ACC112 (cell line): ENCODE measurements at regions not wholly inside any gene's neighbourhood (a gene's known extent, or its start where the extent isn't known, plus 50 kb on each side); places are given as distances from the start of the nearest gene placed in this dataset.
A peak's percentile ranks its signal among the peaks of the same experiment; 100 is the strongest.
"Not testable (repeated sequence)": the region's sequence is repeated elsewhere in the genome, so short reads cannot be mapped to it uniquely, and the experiment has no call there.

Experiments
- H2AFZ ChIP-seq: fragments of 200-600 bp; sonication (generic); one replicate; pipeline ENCODE4 v1.6.0; 2017; ENCODE audit warnings: antibody characterized with exemption, low read length; ENCODE audit not compliant: unreplicated experiment
- H3K27ac ChIP-seq: fragments of 200-600 bp; sonication (generic); 2 replicates; pipeline ENCODE4 v1.5.1; 2014; ENCODE audit warnings: low read depth, mild to moderate bottlenecking, antibody characterized with exemption, low read length, moderate library complexity
- H3K27me3 ChIP-seq: fragments of 200-600 bp; sonication (generic); 2 replicates; pipeline ENCODE4 v1.6.1; 2014; ENCODE audit warnings: mild to moderate bottlenecking, antibody characterized with exemption, low read length, moderate library complexity, mixed read lengths; ENCODE audit not compliant: insufficient read depth
- H3K36me3 ChIP-seq: fragments of 200-600 bp; sonication (generic); 2 replicates; pipeline ENCODE4 v1.6.1; 2016; ENCODE audit warnings: mild to moderate bottlenecking, antibody characterized with exemption, low read length, moderate library complexity, mixed read lengths; ENCODE audit not compliant: insufficient read depth
- H3K4me1 ChIP-seq: fragments of 200-600 bp; sonication (generic); one replicate; pipeline ENCODE4 v1.6.1; 2016; ENCODE audit warnings: low read length, mixed read lengths; ENCODE audit not compliant: insufficient read depth, unreplicated experiment, control insufficient read depth
- H3K4me3 ChIP-seq: fragments of 200-600 bp; sonication (generic); 2 replicates; pipeline ENCODE4 v1.5.1; 2014; ENCODE audit warnings: mild to moderate bottlenecking, low read depth, low read length
- H3K79me2 ChIP-seq: fragments of 200-600 bp; sonication (generic); one replicate; pipeline ENCODE4 v1.6.0; 2016; ENCODE audit warnings: low read length; ENCODE audit not compliant: control insufficient read depth, unreplicated experiment, insufficient read depth

DNA sequence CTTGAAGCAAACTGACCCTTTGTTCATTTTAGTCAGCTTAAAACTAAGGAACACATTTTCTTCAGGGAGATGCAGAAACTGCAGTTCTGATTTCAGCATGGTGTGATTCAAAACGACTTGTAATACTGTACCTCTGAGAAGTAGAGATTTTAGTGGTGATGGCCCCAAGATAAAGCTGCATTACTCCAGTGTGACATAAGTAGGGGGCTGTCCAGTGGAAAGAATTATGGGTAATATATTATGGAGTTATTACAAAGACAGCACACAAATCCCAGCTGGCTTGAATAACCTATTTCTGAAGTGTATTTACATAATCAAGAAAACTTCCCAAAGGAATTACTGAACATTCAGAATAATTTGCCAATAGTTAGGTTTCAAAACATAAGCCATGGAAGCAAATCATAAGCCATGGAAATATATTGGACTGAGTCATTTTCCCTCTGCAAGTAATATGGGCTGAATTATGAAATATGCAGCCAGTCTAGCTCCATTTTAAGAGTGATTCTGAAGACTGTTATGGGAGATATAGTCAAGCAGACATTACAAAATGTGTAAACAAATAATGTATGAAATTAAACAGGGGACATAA is 133.7 kb upstream of the FBXL17 start:
- Histone ChIP-seq H3K4me1 (no peaks in the 10 kb centered on the region), H3K27me3 (peaks cover 19% of the 10 kb centered on the region), H3K27ac (no peak overlapping the region), H3K79me2 (no peaks in the 10 kb centered on the region), H3K36me3 (no peaks in the 10 kb centered on the region), H2AFZ (no peak overlapping the region), H3K4me3 (no peak overlapping the region)

DNA sequence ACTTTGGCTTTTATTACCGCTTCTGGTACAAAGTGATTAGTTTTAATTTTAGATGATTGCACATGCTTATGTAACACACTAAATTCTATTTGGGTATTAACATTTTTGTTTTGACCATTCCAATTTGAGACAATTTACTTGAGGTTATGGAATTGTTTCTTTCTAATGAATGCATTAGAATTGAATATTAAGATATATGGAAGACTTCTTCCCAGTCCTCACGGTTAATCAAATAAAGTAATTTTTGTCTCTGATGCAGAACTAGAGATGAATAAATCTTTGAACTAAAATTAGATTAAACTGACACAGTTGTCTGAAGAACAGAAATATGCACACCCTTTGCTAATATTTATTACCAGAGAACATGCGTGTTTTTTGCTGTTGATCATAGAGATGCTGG is 127.1 kb upstream of the FBXL17 start:
- Histone ChIP-seq H3K27ac (no peak overlapping the region), H3K4me3 (no peak overlapping the region), H3K79me2 (no peaks in the 10 kb centered on the region), H3K4me1 (no peaks in the 10 kb centered on the region), H3K36me3 (no peaks in the 10 kb centered on the region), H2AFZ (no peak overlapping the region), H3K27me3 (peaks cover 57% of the 10 kb centered on the region)

- H3K4me1 ChIP-seq = no peaks in the 10 kb centered on the region
These were observed 125.7 kb upstream of the FBXL17 start for GRCh38 chr5:108507631-108508030.

DNA sequence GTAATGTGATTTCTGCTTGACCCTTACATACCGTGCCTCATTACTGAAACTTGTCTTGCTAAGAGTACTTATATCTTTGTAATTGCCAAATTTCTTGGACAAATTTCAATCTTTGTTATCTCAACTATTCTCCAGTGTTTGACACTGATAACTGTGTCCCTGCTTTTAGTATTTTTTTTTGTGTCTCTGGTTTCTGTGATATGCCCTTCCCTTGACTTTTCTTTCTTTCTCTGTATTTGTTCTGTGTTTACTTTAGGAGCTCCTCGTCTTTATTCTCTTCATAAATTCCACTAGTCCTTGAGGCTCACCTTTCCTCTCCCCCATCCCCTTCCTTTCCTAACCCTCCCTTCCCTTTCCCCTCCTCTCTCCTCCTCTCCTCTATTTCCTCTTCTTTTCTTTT is 123.7 kb upstream of the FBXL17 start:
- Histone ChIP-seq H3K79me2 (no peaks in the 10 kb centered on the region), H3K27me3 (peaks cover 47% of the 10 kb centered on the region), H3K4me1 (no peaks in the 10 kb centered on the region), H3K36me3 (no peaks in the 10 kb centered on the region), H2AFZ (no peak overlapping the region), H3K4me3 (no peak overlapping the region), H3K27ac (no peak overlapping the region)

More at GRCh38 chr5:108507631-108508030, 125.7 kb upstream of the FBXL17 start:
- Histone ChIP-seq H3K27me3 (peaks cover 56% of the 10 kb centered on the region), H3K27ac (no peak overlapping the region), H2AFZ (no peak overlapping the region), H3K79me2 (no peaks in the 10 kb centered on the region), H3K36me3 (no peaks in the 10 kb centered on the region), H3K4me3 (no peak overlapping the region)

- Histone ChIP-seq H3K27me3 (peaks cover 43% of the 10 kb centered on the region), H3K27ac (no peak overlapping the region), H3K79me2 (no peaks in the 10 kb centered on the region), H2AFZ (no peak overlapping the region), H3K4me1 (no peaks in the 10 kb centered on the region), H3K36me3 (no peaks in the 10 kb centered on the region), H3K4me3 (no peak overlapping the region)
These were observed 123.1 kb upstream of the FBXL17 start for GRCh38 chr5:108504974-108505373.

DNA sequence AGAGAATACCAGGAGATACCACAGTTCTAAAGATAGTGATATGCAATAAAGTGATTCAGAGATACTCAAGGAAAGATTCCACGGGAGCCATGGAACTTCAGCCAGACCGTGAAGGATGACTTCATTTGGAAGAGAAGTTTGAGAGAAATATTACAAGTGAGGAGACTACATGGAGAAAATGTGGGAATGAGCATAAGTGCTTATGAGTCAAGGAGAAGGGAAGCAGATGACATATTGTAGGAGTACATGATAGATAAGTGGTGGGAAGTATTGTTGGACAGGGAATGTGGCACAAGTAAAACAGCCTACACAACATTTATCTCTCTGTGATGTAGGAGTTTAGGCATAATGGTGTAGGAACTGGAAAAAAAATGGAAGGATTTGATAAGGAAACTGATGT is 122.1 kb upstream of the FBXL17 start:
- Histone ChIP-seq H3K27me3 (peaks cover 47% of the 10 kb centered on the region), H3K4me3 (no peak overlapping the region), H3K36me3 (no peaks in the 10 kb centered on the region), H2AFZ (no peak overlapping the region), H3K27ac (no peak overlapping the region), H3K79me2 (no peaks in the 10 kb centered on the region), H3K4me1 (no peaks in the 10 kb centered on the region)

- not testable (repeated sequence) for H3K36me3 ChIP-seq, H2AFZ ChIP-seq
- H3K27me3 ChIP-seq = peaks cover 15% of the 10 kb centered on the region
These were observed 113.7 kb upstream of the FBXL17 start for GRCh38 chr5:108495615-108496014.

DNA sequence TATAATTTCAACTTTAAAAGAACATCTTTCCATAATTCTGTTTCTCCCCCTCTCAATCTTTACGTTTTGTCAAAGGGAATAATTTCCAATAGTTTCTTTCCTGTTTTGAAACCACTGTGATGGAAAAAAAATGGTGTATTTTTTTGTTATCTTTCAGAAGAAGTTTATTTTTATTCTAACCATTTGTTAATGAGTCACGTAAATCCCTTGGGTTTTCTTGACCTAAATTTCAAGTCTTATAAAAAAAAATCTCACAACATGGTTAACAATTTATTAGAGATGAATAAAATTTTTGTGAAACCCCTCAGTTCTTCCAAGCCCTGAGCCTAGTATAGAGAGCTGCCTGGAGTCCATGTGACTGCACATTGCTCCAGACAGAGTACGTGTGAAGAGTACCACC is 106.1 kb upstream of the FBXL17 start:
- H3K4me1 ChIP-seq = no peaks in the 10 kb centered on the region
- no peaks in the 10 kb centered on the region for H3K79me2 ChIP-seq
- no peak overlapping the region for H3K4me3 ChIP-seq
- H3K27me3 ChIP-seq = peaks cover 34% of the 10 kb centered on the region
- no peak overlapping the region for H3K27ac ChIP-seq
- no peak overlapping the region for H2AFZ ChIP-seq
- no peaks in the 10 kb centered on the region for H3K36me3 ChIP-seq

More at GRCh38 chr5:108495615-108496014, 113.7 kb upstream of the FBXL17 start:
- not testable (repeated sequence) for H3K4me1 ChIP-seq, H3K27ac ChIP-seq, H3K4me3 ChIP-seq, H3K79me2 ChIP-seq

- Histone ChIP-seq H3K27me3 (peaks cover 15% of the 10 kb centered on the region), H3K36me3 (no peaks in the 10 kb centered on the region), H3K4me1 (no peaks in the 10 kb centered on the region), H2AFZ (no peak overlapping the region), H3K79me2 (no peaks in the 10 kb centered on the region), H3K4me3 (no peak overlapping the region), H3K27ac (no peak overlapping the region)
These were observed 102.1 kb upstream of the FBXL17 start for GRCh38 chr5:108484035-108484434.

DNA sequence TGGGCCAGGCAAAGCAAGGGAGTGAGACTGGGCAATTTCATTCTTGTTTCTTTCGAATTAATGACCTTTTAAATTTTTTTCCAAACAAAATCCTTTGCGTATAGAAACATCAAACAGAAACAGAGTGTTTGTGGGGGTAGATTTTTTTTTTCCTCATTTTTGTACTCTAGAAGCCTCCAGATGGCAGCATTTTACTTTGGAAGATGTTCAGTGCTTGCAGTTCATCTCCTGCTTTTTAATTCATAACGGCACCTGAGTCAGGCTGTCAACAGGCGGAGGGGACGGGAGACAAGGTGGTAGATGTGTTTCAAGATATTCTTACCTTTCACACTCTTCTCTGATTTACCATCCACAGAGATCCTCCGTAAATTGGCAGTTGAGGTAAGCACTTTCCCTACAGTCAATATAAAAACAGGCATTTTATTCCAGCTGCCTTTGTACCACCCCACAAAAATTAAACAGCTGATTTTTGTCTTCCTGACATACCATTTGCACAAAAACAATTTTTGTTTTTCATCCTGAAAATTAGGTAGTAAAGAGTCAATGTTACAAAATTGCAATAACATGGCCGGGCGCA is 99.5 kb upstream of the FBXL17 start:
- Histone ChIP-seq H3K4me1 (no peaks in the 10 kb centered on the region), H3K27ac (no peak overlapping the region), H3K36me3 (no peaks in the 10 kb centered on the region), H3K79me2 (no peaks in the 10 kb centered on the region), H3K4me3 (0 out of 2 replicates have a peak overlapping the region, but pooled peaks have one; percentile 42), H2AFZ (peak overlapping the region; percentile 67), H3K27me3 (no peaks in the 10 kb centered on the region; the same call in 1 of the 2 replicates)

DNA sequence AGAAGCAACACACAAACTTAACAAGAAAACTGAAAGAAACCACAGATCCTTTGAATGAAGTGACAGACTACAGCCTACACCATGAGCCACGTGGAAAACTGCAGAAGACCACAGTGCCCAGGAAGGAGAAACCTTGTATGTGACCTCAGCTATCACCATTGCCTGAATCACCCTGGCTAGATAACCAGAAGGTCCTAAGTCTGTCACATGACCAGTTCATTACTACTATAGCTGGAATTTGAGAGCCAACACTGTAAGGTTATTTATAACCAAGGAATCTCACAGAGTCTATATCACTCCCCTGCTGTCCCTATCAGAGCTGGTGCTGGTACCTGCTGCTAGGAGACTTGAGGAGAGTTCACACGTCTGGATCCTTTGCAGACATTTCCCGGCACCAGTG is 90.3 kb upstream of the FBXL17 start:
- Histone ChIP-seq H3K36me3 (no peaks in the 10 kb centered on the region), H3K27me3 (no peaks in the 10 kb centered on the region), H3K4me1 (no peaks in the 10 kb centered on the region), H3K4me3 (no peak overlapping the region), H3K27ac (no peak overlapping the region), H3K79me2 (no peaks in the 10 kb centered on the region), H2AFZ (no peak overlapping the region)
